ENCODE measurements at regions not wholly inside any gene's neighbourhood (a gene's known extent, or its start where the extent isn't known, plus 50 kb on each side); places are given as distances from the start of the nearest gene placed in this dataset.
"Not testable (repeated sequence)": the region's sequence is repeated elsewhere in the genome, so short reads cannot be mapped to it uniquely, and the experiment has no call there.

DNA sequence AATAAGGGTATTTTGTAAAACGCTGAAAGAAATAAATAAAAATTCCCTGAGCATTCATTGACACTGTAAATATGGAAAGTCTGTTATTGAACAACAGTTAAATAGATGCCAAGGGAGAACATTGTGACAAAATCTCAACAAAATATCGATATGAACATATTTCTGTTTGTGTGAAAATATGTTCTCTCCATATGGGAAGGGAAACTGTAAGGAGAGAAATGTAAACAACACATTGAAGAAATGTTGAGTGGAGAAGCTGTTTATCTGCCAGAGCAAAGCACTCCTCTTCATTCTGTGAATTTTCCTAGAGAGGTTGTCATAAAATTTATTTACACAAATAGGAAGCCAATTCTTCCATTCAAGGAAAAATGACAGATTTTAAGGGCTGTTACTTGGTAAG lies 57.1 kb upstream of the EOMES start:
- no peak for FAIRE-seq

DNA sequence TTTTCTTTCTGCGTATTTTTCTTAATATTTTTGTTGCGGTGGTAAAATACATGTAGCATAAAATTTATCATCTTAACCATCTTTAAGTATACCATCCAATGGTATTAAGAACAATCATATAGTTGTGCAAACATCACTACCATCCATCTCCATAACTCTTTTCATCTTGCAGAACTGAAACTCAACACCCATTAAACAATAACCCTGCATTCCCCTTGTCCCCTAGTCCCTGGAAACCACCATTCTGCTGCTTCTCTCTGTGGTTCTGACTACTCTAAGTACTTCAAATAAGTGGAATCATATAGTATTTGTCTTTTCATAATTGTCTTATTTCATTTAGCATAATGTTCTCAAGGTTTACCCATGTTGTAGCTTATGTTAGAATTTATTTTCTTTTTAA lies 67.3 kb upstream of the EOMES start:
- no peak for FAIRE-seq

DNA sequence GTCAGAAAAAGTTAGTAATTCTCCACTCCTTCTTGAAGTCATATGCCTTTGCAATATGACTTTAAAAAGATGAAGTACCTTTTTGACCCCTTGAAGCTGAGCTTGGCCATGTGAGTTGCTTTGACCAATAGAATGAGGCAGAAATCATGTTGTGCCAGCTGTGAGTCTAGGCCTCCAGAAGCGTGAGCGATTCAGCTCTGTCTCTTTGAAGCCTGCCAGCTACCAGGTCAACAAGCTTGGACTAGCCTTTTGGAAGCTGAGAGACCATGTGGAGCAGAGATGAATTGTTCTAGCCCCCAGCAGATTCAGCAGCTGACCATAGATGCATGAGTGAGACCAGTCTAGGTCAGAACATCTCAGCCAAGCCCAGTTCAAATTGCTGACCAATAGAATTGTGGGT lies 69.8 kb upstream of the EOMES start:
- no peak for FAIRE-seq

DNA sequence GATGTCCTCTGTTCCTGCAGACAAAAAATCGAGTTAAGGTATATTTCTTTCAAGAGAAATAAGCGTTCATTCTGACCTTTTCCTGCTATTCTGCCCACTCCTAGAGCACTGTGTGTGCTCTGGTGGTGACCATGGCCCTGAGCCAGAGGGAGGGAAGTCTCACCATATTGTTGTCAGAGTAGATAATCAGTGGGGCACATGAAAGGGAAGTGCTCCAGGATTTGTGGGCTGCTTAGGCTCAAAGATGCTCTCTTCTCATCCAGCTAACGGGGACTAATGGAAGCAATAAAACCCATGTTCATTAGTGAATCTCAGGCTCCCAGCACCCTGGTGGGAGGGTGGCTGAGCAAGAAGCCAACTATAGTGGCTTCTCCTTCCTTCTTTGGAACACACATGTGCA lies 70.7 kb upstream of the EOMES start:
- FAIRE-seq = no peak

DNA sequence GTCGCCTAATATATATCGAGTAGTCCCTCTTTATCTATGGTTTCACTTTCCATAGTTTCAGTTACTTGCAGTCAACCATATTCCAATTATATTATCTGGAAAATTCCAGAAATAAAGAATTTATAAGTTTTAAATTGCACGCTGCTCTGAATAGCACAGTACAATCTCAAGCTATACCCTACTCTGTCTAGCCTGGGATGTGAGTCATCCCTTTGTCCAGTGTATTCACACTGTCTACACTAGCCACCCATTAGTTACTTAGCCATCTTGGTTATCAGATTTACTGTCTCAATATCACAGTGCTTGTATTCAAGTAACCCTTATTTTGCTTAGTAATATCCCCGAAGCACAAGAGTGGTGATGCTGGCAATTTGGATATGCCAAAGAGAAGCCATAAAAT lies 72.1 kb upstream of the EOMES start:
- no peak for FAIRE-seq

DNA sequence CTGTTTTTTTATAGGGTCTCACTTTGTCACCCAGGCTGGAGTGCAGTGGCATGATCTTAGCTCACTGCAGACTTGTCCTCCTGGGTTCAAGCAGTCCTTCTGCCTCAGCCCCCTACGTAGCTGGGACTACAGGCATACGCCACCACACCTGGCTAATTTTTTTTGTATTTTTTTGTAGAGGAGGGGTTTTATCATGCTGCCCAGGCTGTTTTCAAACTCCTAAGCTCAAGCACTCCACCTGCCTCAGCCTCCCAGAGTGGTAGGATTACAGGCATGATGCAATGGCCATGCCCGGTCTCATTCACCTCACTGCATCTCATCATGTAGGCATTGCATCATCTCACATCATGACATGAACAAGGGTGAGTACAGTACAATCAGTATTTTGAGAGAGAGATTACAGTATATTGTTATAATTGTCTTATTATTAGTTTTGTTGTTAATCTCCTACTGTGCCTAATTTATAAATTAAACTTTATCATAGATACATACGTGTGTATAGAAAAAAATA lies 74.3 kb upstream of the EOMES start:
- no peak for FAIRE-seq

DNA sequence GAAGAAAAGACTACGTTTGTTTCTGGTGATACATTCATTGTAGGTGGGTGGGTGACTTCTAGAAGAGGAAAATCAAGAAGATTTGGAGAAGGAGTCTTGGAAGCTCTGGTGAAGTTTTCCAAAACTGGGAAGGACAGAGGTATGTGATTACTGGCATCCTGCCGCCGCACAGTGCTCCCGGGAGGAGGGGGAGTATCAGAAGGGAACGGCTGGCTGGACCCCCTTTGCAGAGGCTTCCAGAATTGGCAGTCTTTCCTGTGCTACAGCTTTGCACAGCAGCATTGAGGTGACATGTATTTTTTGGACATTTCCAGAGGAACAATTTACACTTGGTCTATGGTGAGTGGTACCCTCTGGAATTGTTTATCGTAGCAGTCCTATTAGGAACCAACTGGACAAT lies 75.7 kb upstream of the EOMES start:
- no peak for FAIRE-seq

DNA sequence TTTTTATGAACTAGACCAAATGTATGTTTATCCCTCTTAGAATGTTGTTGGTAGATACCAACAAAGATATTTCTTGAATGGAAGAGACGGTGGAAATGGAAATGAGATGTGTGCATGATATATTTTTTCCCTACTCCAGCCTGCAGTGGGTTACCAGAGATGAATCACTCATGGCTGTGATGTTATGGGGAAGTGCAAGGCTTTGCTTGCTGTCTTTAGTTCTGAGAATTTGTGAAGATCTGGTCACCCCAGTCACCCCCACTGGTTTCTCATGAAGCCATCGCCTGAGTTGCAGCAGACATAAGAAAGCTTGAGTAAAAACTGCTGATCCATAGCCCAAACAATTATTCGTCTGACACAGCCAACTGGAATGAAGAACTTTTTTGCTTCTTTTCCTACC lies 78.1 kb upstream of the EOMES start:
- no peak for FAIRE-seq

DNA sequence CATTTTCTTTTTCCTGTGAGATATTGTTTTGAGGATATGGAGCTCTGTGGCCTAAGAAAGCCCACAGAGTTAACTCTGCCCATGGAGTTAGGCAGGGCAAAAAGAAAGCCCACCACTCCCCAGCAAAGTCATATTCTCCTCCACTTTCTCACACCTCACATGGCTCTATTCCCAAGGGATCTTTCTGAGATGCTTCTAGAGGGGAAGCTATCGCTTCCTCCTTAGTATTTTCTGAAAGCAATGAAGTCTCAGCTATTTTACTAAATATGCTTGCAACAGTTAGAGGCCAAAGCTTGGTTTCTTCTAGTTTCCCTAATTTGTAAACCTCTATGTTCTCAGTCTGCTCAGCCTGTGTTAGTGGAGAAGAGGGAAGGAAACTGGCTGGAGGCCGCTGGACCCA lies 80.3 kb upstream of the EOMES start:
- FAIRE-seq = no peak

DNA sequence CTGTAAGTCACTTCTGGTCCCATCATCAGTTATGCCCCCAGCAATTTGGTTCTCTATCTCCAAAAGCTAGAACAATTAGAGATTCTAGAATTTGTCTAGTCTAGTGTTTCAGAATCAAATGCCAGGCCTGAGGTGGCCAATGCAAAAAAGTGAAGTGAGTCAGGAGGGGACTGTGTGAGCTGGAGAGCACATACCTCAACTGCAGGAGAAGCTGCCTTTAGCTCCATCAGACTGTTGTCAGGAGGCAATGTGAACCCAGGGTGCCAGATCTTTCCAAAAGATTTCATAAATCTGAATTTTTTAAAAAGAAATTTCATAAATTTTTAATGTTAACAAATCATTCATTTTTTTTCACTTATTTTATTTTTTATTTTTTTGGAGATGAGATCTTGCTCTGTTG lies 80.7 kb upstream of the EOMES start:
- no peak for FAIRE-seq

DNA sequence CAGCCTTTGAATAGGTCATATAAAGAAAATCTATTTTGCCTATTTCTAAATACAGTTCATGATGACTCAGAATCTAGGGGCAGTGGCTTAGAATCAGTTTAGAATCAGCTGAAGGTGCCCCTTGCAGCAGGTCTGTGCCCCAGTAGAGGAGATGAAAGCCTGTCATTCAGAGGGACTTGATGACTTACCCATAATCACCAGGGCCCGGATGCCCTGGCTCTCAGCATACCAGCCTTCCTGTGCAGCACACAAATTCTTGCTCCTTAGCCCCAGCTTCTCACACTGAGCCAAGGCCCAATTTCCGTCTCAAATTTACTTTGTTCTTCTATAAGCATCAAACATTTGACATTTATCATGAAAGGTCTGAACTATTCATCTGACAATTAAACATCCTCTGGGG lies 83.2 kb upstream of the EOMES start:
- no peak for FAIRE-seq

DNA sequence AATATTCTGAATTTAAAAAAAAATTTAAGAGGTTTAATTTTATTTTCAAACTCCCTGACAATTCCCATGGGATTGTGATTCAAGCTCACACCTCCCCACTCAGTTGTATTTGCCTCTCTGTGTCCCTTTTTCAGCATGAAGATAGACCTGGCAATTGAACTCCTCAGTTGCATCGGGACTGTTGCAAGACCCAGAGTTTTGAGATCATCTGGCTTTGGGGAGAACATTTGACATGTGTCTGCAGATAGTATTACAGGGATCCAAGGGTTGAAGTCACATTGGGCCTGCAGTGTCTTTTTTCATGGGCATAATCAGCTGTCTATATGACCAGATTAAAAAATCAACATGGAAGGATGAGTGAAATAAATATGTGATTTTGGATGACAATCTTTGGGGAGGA lies 91.1 kb upstream of the EOMES start:
- FAIRE-seq = no peak

DNA sequence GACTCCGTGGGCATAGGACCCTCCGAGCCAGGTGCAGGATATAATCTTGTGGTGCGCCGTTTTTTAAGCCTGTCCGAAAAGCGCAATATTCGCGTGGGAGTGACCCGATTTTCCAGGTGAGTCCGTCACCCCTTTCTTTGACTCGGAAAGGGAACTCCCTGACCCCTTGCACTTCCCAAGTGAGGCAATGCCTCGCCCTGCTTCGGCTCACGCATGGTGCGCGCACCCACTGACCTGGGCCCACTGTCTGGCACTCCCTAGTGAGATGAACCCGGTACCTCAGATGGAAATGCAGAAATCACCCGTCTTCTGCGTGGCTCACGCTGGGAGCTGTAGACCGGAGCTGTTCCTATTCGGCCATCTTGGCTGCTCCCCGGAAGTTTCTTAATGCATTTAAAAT lies 99.5 kb upstream of the EOMES start:
- FAIRE-seq = not testable (repeated sequence)

DNA sequence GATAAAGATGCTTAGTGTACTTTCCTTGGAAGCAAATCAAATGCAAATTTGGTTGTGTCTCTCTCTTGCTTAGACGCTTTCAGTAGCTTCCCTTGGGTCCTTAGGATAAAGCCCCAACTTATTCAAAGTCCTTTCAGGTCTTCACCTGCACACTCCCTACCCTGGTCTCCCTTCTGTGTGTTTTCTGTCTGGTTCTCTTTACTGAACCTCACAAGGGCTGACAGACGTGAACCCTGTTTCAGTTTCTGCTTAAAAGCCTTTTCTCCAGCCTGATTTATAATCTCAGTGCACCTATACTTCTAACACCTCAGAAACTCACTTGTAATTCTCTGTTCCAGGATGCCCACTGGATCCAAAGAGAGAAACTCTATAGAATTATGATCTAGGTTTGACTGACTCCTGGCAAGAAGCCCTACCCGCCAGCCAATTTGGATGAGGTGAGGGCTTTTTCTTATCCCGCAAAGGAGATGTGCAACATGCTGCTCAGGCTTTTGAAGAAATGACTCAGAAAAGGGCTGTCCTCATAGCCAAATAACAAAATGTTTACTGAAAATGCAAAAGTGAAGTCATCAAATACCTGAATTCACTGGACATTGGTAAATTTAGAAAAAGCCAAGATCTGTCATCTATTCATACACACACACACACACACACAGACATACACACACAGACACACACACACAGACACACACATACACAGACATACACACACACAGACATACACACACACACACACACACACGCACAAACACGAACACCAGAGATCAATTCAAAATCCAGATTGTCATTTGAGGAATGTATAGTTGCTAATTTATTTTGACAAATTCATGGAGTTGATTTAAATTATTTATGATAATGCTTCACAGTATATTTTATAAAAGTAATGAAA lies 102.4 kb upstream of the EOMES start:
- no peak for FAIRE-seq

DNA sequence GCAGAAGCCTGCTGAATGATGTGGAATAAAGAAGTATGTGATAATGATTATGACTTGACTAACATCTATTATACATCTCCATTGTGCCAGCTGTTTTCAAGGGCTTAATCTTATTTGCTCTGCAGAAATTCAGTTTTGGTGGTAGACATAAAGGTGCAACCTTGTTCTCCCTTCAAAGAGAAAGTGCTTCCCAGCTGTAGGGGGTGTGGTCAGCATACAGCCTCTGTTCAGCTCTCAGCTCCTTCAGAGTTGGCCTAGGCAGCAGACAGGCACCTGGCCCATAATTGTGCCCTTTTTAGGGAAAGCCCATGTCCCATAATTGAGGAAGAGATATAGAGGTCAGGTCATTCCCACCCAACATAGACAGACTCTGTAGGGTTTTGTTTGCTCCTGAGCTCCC lies 104.3 kb upstream of the EOMES start:
- no peak for FAIRE-seq

DNA sequence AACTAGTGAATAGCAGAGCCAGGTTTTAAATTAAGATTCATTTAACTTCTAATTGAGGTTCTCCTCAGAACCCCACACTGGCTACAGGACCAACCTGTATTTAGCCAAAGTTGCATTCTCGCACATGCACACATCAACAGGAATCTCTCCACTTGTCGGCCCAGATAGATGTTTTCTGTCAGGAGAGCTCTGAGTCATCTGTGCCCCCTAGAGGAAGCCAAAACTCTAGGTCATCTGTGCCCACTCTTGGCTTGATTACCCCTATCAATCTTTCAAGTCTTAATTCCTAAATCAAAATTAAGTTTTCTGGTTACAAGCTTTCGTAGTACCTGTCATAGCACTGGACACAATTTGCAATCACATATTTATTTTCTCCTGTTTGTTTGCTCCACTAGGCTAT lies 104.9 kb upstream of the EOMES start:
- FAIRE-seq = no peak

DNA sequence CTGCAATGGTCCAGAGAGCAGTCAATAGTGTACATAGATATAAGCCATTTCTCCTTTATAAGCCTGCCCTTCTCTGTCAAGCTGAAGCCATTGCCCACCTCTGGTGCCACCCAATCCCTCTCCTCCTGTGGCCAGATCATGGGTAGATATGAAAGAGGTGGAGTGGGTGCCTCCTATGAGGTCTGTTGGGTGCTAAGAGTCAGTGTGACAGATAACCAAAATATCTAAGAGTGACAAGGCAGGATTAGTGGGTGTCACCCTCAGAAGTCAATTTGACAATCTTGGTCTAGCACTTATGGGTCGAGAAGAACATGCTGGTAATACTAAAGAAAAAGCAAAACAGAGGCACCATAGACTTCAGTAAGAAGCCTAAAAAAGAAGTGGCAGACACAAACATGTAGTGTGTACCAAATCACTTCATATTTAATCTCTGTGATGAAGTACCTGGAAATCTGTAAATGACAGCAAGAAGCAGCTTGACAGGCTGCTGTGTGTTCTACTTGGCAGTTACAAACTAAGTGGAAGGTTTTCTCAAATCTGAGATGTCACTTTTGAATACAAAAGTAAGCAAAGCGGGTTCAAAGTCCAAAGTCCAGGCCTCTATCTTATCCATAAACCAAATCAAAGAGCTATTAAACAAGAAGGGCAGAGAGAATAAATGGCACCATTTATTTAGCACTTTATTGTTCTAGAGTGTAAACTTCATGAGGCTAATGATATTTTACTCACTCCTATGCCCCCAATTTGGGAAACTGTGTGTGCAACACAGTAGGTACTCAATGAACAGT lies 118.9 kb upstream of the EOMES start:
- no peak for FAIRE-seq

DNA sequence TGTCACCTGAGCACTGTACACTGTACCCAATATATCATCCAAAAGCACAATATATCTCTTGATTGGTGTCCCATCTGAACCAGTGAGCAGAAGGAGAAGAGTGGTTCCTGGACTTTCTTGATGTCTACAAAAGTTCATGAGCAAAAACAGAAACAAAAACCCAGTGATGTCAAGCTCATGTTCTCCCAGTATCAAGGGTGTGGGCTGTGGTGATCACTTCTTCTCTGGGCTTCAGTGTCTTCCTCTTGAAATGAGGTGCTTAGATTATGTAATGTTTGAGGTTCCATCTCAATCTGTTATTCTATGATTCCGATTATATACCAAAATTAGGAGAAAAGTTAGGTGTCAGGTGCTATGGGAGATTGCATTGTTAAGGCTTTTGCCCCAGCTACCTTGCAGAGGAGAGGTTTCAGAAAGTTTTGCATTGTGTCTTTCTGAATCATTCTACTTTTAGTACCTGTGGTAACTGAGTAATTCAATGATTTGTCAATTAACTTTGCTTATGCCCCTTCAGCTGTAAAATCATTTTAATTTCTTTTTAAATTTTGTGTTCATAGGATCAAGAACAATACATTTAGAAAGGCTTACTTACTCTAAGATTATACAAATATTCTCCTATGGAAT lies 122.0 kb upstream of the EOMES start:
- no peak for FAIRE-seq

DNA sequence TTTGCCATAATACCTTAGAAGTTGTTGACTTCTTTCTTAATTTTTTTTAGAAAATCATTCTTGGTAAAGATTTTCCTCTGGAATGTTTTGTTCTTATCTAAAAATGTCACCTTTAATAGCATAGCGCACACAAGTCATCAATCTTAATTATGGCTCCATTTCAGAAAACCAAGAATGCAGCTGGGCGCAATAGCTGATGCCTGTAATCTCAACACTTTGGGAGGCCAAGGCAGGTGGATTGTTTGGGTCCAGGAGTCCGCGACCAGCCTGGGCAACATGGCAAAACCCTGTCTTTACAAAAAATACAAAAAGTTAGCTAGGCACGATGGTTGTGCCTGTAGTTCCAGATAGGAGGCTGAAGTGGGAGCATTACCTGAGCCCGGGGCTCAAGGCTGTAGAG lies 125.6 kb upstream of the EOMES start:
- FAIRE-seq = no peak

DNA sequence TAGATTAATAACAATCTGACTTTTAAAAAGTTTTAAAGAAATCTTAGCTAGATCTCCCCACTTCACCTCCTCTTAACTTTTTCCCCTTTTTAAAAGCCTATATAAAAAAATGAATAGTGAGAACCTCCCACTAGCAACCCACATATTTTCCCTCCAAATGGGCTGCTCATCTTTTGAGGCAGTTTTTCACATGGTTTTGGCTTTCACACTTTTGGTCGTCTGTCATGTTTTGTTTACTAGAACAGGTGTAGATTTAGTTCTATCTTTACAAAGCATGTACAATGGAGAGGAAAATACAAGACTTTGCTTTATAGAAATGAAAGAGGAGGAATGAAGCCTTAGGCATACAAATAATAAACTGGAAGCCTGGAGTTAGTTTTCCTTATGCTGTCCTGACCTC lies 126.7 kb upstream of the EOMES start:
- FAIRE-seq = no peak

DNA sequence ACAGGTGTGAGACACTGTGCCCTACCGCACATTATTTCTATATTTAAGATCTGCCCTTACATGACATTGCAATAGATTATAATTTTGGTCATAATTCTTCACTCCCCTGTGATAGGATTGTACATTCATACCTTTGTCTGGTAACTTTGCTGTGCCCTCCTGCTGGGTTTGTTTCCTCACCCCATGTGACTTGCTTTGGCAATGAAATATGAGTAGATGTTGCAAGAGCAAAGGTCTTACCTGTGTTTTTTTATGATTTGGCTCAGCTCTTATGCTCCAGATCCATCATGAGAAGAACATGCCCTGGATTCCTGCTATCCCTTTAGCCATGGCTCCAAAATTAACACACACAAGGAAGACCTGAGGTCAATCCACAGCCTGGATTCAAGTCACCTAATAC lies 137.7 kb upstream of the EOMES start:
- FAIRE-seq = no peak

DNA sequence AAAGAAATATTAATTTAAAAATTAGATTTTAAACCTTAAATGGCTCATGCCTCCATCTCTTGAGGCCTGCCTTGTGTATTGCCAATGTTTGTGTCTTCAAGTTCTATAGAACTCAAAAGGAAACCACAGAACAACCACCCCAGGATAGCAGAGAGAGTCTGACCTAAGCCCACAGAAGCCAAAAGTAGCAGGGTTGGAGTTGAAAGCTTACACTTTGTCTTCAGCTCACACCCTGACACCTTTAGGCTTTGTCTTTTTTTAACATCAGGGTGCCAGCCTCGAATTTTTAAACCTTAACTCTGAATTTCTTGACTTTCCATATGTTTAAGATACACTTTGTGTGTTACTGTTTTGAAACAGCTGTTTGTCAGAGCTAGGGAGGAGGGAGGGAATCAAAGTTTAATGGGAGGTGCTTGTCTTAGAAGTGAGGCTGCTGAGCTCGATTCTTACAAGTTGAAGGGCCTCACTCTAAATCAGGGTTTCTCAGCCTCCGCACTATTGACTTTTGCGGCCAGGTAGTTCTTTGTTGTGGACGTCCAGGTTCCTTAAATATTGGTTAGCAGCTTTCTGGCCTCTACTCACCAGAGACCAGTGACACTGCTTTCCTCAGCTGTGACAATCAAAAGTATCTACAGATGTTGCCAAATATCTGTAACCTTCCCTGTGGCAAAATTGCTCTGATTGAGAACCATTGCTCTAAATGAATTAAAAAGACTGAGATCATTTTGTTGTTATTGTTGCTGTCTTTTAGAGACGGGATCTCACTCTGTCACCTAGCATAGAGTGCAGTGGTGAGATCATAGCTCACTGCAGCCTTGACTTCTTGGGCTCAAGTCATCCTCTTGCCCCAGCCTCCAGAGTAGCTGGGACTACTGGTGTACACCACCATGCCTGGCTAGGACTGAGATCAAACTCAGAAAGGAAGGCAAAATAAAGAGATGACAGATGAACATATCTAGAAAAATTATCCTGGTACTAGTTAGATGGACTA lies 139.2 kb upstream of the EOMES start:
- no peak for FAIRE-seq

DNA sequence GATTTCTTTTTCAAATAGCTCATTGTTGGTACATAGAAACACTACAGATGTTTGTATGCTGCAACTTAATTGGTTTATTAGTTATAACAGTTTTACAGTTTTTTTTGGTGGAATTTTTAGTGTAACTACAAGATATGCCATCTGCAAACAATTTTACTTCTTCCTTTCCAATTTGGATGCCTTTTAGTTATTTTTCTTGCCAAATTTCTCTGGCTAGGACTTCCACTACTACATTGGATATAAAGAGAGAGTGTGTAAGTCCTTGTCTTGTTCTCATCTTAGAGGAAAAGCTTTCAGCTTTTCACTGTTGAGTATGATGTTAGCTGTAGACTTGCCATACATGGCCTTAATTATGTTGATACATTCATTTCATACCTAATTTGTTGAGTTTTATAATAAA lies 143.6 kb upstream of the EOMES start:
- FAIRE-seq = no peak

All from islet of Langerhans (tissue), 1 donor.